KMS-11 (cell line): ENCODE measurements at regions not wholly inside any gene's neighbourhood (a gene's known extent, or its start where the extent isn't known, plus 50 kb on each side); places are given as distances from the start of the nearest gene placed in this dataset.

Experiments used
- H2AFZ ChIP-seq: fragments of 200-600 bp; sonication (generic); 2 replicates; pipeline ENCODE4 v1.6.1; 2016; ENCODE audit warnings: antibody characterized with exemption, mixed run types, low read depth
- H3K27ac ChIP-seq: fragments of 200-600 bp; sonication (generic); 2 replicates; pipeline ENCODE4 v1.6.1; 2016; ENCODE audit warnings: mild to moderate bottlenecking, mixed run types
- H3K27me3 ChIP-seq: fragments of 200-600 bp; sonication (generic); 2 replicates; pipeline ENCODE4 v1.6.1; 2017; ENCODE audit warnings: mild to moderate bottlenecking, low read depth, mixed run types, moderate library complexity; ENCODE audit not compliant: insufficient read depth
- H3K36me3 ChIP-seq: fragments of 200-600 bp; sonication (generic); 2 replicates; pipeline ENCODE4 v1.6.1; 2017; ENCODE audit warnings: mild to moderate bottlenecking, mixed run types; ENCODE audit not compliant: insufficient read depth
- H3K4me1 ChIP-seq: fragments of 200-600 bp; sonication (generic); 2 replicates; pipeline ENCODE4 v1.6.1; 2016; ENCODE audit warnings: mild to moderate bottlenecking, low read depth, mixed run types; ENCODE audit not compliant: poor library complexity, severe bottlenecking
- H3K4me2 ChIP-seq: fragments of 200-600 bp; sonication (generic); 2 replicates; pipeline ENCODE4 v1.7.0; 2016; ENCODE audit warnings: mild to moderate bottlenecking, mixed run types
- H3K4me3 ChIP-seq: fragments of 200-600 bp; sonication (generic); IDR thresholded peaks from 2 replicates; pipeline ENCODE4 v1.6.1; 2017; ENCODE audit warnings: low read depth, low read length, mixed read lengths; ENCODE audit not compliant: insufficient read depth
- H3K79me2 ChIP-seq: fragments of 200-600 bp; sonication (generic); 2 replicates; pipeline ENCODE4 v1.6.1; 2016; ENCODE audit warnings: low read depth, mixed run types; ENCODE audit not compliant: insufficient read depth
- H3K9ac ChIP-seq: fragments of 200-600 bp; sonication (generic); 2 replicates; pipeline ENCODE4 v1.6.1; 2016; ENCODE audit warnings: mild to moderate bottlenecking, mixed run types
- H4K20me1 ChIP-seq: fragments of 200-600 bp; sonication (generic); 2 replicates; pipeline ENCODE4 v1.6.1; 2016; ENCODE audit warnings: mild to moderate bottlenecking, mixed run types; ENCODE audit not compliant: insufficient read depth
- CTCF ChIP-seq: fragments of 200-600 bp; sonication (generic); conservative IDR thresholded peaks from 2 replicates; pipeline ENCODE4 v1.6.1; 2017; ENCODE audit warnings: low read depth, mild to moderate bottlenecking, antibody characterized with exemption, low read length, moderate library complexity, mixed read lengths

- Histone ChIP-seq H3K4me1 (peaks cover 18% of the 10 kb centered on the region), H3K4me3 (no peak overlapping the region), H3K27me3 (no peaks in the 10 kb centered on the region), H3K79me2 (no peaks in the 10 kb centered on the region), H3K9ac (no peak overlapping the region), H3K27ac (no peak overlapping the region), H3K36me3 (no peaks in the 10 kb centered on the region), H4K20me1 (no peaks in the 10 kb centered on the region), H3K4me2 (no peak overlapping the region), H2AFZ (no peak overlapping the region)
- no peak for TF ChIP-seq CTCF
Measured at GRCh38 chr4:150006197-150006596, 72.0 kb upstream of the DCLK2 start.

- TF ChIP-seq CTCF, result no peak
- H3K4me2 ChIP-seq, result no peak overlapping the region
- no peak overlapping the region for H3K27ac ChIP-seq
Measured at GRCh38 chr4:150007512-150007911, 70.7 kb upstream of the DCLK2 start.

GRCh38 chr4:150008546-150008945, 69.7 kb upstream of the DCLK2 start:
- peaks cover 10% of the 10 kb centered on the region for H3K4me1 ChIP-seq
- H3K4me3 ChIP-seq, result no peak overlapping the region
- H3K9ac ChIP-seq, result no peak overlapping the region
- H2AFZ ChIP-seq, result no peak overlapping the region
- no peak overlapping the region for H3K27ac ChIP-seq
- H3K36me3 ChIP-seq, result no peaks in the 10 kb centered on the region
- no peaks in the 10 kb centered on the region for H3K27me3 ChIP-seq
- no peaks in the 10 kb centered on the region for H3K79me2 ChIP-seq
- no peaks in the 10 kb centered on the region for H4K20me1 ChIP-seq
- no peak overlapping the region for H3K4me2 ChIP-seq
- no peak for TF ChIP-seq CTCF

More at GRCh38 chr4:150007512-150007911, 70.7 kb upstream of the DCLK2 start:
- Histone ChIP-seq H3K36me3 (no peaks in the 10 kb centered on the region), H4K20me1 (no peaks in the 10 kb centered on the region), H3K79me2 (no peaks in the 10 kb centered on the region), H3K9ac (no peak overlapping the region), H2AFZ (no peak overlapping the region), H3K27me3 (no peaks in the 10 kb centered on the region), H3K4me3 (no peak overlapping the region), H3K4me1 (peaks cover 14% of the 10 kb centered on the region)

- TF ChIP-seq CTCF, result no peak
- no peak overlapping the region for H3K4me3 ChIP-seq
- no peak overlapping the region for H2AFZ ChIP-seq
- H3K36me3 ChIP-seq, result no peaks in the 10 kb centered on the region
- no peak overlapping the region for H3K4me2 ChIP-seq
- no peaks in the 10 kb centered on the region for H3K27me3 ChIP-seq
- H3K79me2 ChIP-seq, result no peaks in the 10 kb centered on the region
- H3K4me1 ChIP-seq, result peaks cover 10% of the 10 kb centered on the region
- no peaks in the 10 kb centered on the region for H4K20me1 ChIP-seq
- H3K9ac ChIP-seq, result no peak overlapping the region
- H3K27ac ChIP-seq, result no peak overlapping the region
Measured at GRCh38 chr4:150009533-150009932, 68.7 kb upstream of the DCLK2 start.
